OCI-LY7 (cell line): ENCODE measurements at regions not wholly inside any gene's neighbourhood (a gene's known extent, or its start where the extent isn't known, plus 50 kb on each side); places are given as distances from the start of the nearest gene placed in this dataset.

ENCODE experiments used
- BruUV-seq: library from RNA; stranded (reverse); fragments of 400-500 nt; replicated peaks from 2 replicates; lab custom pipeline; 2021; lab: Mats Ljungman, UMichigan
- CTCF ChIA-PET: fragments of 300-600 bp; sonication (Branson Sonifier 250); formaldehyde crosslinking; loops from one replicate; lab custom pipeline; 2022; ENCODE audit warnings: antibody characterized with exemption; ENCODE audit not compliant: unreplicated experiment; lab: Charles Lee
- POLR2A ChIA-PET: fragments of 300-600 bp; sonication (Branson Sonifier 250); formaldehyde crosslinking; loops from one replicate; lab custom pipeline; 2022; ENCODE audit warnings: antibody characterized with exemption; lab: Charles Lee
- DNase-seq: peaks from one replicate; pipeline ENCODE4 v3.0.0-alpha.2; 2015; ENCODE audit warnings: low spot score
- H2AFZ ChIP-seq: fragments of 200-600 bp; sonication (generic), shearing (Covaris generic); 2 replicates; pipeline ENCODE4 v1.6.1; 2014; ENCODE audit warnings: mild to moderate bottlenecking, antibody characterized with exemption, low read length, moderate library complexity
- H3K27ac ChIP-seq: fragments of 200-600 bp; sonication (generic); 2 replicates; pipeline ENCODE4 v1.5.1; 2014; ENCODE audit warnings: mixed run types, low read depth, mild to moderate bottlenecking, moderate library complexity, low read length, inconsistent platforms; ENCODE audit not compliant: poor library complexity, severe bottlenecking
- H3K36me3 ChIP-seq: fragments of 200-600 bp; sonication (generic); 2 replicates; pipeline ENCODE4 v1.6.1; 2014; ENCODE audit warnings: mild to moderate bottlenecking, antibody characterized with exemption, low read length, moderate library complexity, mixed read lengths; ENCODE audit not compliant: insufficient read depth
- H3K4me1 ChIP-seq: fragments of 200-600 bp; sonication (generic); 2 replicates; pipeline ENCODE4 v1.5.1; 2014; ENCODE audit warnings: mild to moderate bottlenecking, low read length; ENCODE audit not compliant: insufficient read depth, poor library complexity, severe bottlenecking
- H3K4me2 ChIP-seq: fragments of 200-600 bp; sonication (generic); 2 replicates; pipeline ENCODE4 v1.6.1; 2014; ENCODE audit warnings: mild to moderate bottlenecking, low read length
- H3K4me3 ChIP-seq: fragments of 200-600 bp; sonication (generic); 2 replicates; pipeline ENCODE4 v1.5.1; 2014; ENCODE audit warnings: mild to moderate bottlenecking, low read depth, low read length; ENCODE audit not compliant: poor library complexity, severe bottlenecking
- H3K79me2 ChIP-seq: fragments of 200-600 bp; sonication (generic); 2 replicates; pipeline ENCODE4 v1.6.1; 2016; ENCODE audit warnings: low read depth, mild to moderate bottlenecking, low read length, moderate library complexity, mixed read lengths; ENCODE audit not compliant: insufficient read depth
- H3K9me2 ChIP-seq: fragments of 200-600 bp; sonication (generic); 2 replicates; pipeline ENCODE4 v1.6.1; 2016; ENCODE audit warnings: mild to moderate bottlenecking, low read length, mixed read lengths; ENCODE audit not compliant: insufficient read depth
- H3K9me3 ChIP-seq: fragments of 200-600 bp; sonication (generic); 2 replicates; pipeline ENCODE4 v1.6.1; 2014; ENCODE audit warnings: mild to moderate bottlenecking, mixed run types, low read length, mixed read lengths
- H4K20me1 ChIP-seq: fragments of 200-600 bp; sonication (generic); 2 replicates; pipeline ENCODE4 v1.6.1; 2014; ENCODE audit warnings: mild to moderate bottlenecking, antibody characterized with exemption, low read length, moderate library complexity, mixed read lengths; ENCODE audit not compliant: insufficient read depth
- EZH2phosphoT487 ChIP-seq: fragments of 200-600 bp; sonication (generic); IDR thresholded peaks from 2 replicates; pipeline ENCODE4 v1.6.1; 2018; ENCODE audit warnings: low read depth, borderline replicate concordance, mild to moderate bottlenecking, mixed run types, antibody characterized with exemption, low read length, moderate library complexity, mixed read lengths
- intact Hi-C: fragments of 100-400 bp; cut with micrococcal nuclease; formaldehyde crosslinking; loops from one replicate; pipeline ENCODE4 v1.10.0; 2022; ENCODE audit not compliant: unreplicated experiment
- TF ChIP-seq, protein P1 (sequence below): fragments of 200-600 bp; sonication (generic); conservative IDR thresholded peaks from 2 replicates; pipeline ENCODE4 v1.5.1; 2014; ENCODE audit warnings: mild to moderate bottlenecking, antibody characterized with exemption, low read length, moderate library complexity, mixed read lengths

DNA sequence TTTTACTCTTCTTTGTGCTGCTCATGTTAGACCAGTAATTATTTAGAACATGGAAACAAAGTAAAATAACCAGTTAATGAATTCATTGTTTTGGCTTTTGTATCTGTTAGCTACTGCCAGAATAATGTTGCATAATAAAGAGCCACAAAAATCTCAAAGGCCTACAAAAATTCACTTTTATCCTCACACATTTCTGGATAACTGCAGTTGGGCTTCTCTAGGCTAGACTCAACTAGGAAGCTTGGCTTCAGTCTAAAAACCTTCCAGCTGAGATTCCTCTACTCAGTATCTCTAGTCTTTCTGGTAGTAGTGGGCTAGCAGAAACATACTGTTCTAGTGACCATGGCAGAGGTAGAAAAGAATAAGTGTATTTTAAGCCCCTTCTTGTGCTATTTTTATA is 73.0 kb downstream of the FAT4 start:
- Histone ChIP-seq H3K4me2 (no peak overlapping the region), H3K4me1 (no peaks in the 10 kb centered on the region), H3K27ac (no peak overlapping the region), H3K9me2 (no peaks in the 10 kb centered on the region), H4K20me1 (no peaks in the 10 kb centered on the region), H3K9me3 (no peaks in the 10 kb centered on the region), H3K4me3 (no peak overlapping the region), H3K36me3 (no peaks in the 10 kb centered on the region), H3K79me2 (no peaks in the 10 kb centered on the region), H2AFZ (no peak overlapping the region)
- TF ChIP-seq EZH2phosphoT487, result no peak
- TF ChIP-seq, protein P1, sequence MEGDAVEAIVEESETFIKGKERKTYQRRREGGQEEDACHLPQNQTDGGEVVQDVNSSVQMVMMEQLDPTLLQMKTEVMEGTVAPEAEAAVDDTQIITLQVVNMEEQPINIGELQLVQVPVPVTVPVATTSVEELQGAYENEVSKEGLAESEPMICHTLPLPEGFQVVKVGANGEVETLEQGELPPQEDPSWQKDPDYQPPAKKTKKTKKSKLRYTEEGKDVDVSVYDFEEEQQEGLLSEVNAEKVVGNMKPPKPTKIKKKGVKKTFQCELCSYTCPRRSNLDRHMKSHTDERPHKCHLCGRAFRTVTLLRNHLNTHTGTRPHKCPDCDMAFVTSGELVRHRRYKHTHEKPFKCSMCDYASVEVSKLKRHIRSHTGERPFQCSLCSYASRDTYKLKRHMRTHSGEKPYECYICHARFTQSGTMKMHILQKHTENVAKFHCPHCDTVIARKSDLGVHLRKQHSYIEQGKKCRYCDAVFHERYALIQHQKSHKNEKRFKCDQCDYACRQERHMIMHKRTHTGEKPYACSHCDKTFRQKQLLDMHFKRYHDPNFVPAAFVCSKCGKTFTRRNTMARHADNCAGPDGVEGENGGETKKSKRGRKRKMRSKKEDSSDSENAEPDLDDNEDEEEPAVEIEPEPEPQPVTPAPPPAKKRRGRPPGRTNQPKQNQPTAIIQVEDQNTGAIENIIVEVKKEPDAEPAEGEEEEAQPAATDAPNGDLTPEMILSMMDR, result no peak
- ChIA-PET CTCF (no interaction called here), POLR2A (no interaction called here)
- no peak for DNase-seq
- intact Hi-C loops, result no loop called here
- no TSS peak for BruUV-seq

GRCh38 chr4:125388613-125389012 is 73.9 kb downstream of the FAT4 start:
- H3K9me2 ChIP-seq, result no peaks in the 10 kb centered on the region
- H3K4me1 ChIP-seq, result no peaks in the 10 kb centered on the region
- no TSS peak for BruUV-seq
- H4K20me1 ChIP-seq, result no peaks in the 10 kb centered on the region
- no peaks in the 10 kb centered on the region for H3K36me3 ChIP-seq
- DNase-seq, result no peak
- no peak overlapping the region for H2AFZ ChIP-seq
- no peak overlapping the region for H3K4me3 ChIP-seq
- TF ChIP-seq EZH2phosphoT487, result no peak
- TF ChIP-seq, protein P1, result no peak
- ChIA-PET POLR2A (no interaction called here), CTCF (no interaction called here)
- H3K27ac ChIP-seq, result no peak overlapping the region
- H3K4me2 ChIP-seq, result no peak overlapping the region
- H3K9me3 ChIP-seq, result no peaks in the 10 kb centered on the region
- no peaks in the 10 kb centered on the region for H3K79me2 ChIP-seq
- intact Hi-C loops, result no loop called here

DNA sequence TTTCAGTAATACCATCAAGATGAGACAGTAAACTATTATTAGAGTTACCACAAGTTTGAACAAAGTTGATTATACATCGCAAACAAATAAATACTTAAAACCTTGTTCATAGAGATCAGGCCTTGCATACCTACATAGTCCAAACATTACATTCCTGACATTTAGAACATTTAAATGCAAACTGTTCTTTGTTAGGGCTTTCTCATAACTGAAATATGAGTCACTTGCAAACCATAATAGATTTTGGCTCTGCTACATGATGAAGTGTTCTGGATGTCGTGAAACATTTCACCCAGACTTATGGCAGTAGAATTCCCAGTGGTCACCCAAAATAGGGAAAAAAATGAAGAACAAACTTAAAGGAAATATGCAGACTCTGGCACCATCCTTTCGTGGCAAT is 75.0 kb downstream of the FAT4 start:
- Histone ChIP-seq H2AFZ (no peak overlapping the region), H3K9me2 (no peaks in the 10 kb centered on the region), H3K79me2 (no peaks in the 10 kb centered on the region), H3K27ac (no peak overlapping the region), H3K4me3 (no peak overlapping the region), H3K9me3 (no peaks in the 10 kb centered on the region), H3K4me1 (no peaks in the 10 kb centered on the region), H3K36me3 (no peaks in the 10 kb centered on the region), H3K4me2 (no peak overlapping the region), H4K20me1 (no peaks in the 10 kb centered on the region)
- intact Hi-C loops, result no loop called here
- BruUV-seq, result no TSS peak
- TF ChIP-seq EZH2phosphoT487, result no peak
- TF ChIP-seq, protein P1, result no peak
- no peak for DNase-seq
- ChIA-PET POLR2A (no interaction called here), CTCF (no interaction called here)
